ENCODE measurements at regions not wholly inside any gene's neighbourhood (a gene's known extent, or its start where the extent isn't known, plus 50 kb on each side); places are given as distances from the start of the nearest gene placed in this dataset.

DNA sequence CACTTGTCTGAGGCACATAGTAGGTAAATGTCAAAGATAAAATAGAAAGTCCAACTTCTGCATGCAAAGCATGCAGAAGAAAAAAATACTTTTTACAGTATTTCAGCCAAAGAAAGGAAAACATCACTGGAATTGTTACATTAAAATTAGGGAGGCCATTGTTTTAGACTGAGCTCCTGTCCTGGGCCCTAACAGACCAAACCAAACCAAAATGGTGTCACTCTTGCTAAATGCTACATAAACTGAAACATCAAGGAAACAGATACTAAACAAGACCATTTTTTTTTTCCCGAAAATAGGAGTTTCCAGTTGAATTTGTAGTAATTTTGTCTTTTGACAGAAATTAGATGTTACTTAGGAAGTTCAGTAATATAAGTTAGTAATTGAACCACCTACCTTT, 508.8 kb downstream of the DSC3 start:
- intact Hi-C loops (cut with micrococcal nuclease; ENCODE audit: unreplicated experiment), result no loop called here
- DNase-seq (ENCODE audit: low spot score), result no peak
- H3K27me3 ChIP-seq (replicated peaks; ENCODE audit: insufficient read depth, low read depth, low read length, poor library complexity), result no peaks in the 10 kb centered on the region
- H3K9me3 ChIP-seq (ENCODE audit: low read depth, low read length, poor library complexity, severe bottlenecking), result peaks cover 5% of the 10 kb centered on the region
- no peak overlapping the region for H3K27ac ChIP-seq (ENCODE audit: low read depth, low read length, poor library complexity, severe bottlenecking)
- POLR2A ChIA-PET (ENCODE audit: low non-redundant PET), result no interaction called here
- TF ChIP-seq, protein P1, sequence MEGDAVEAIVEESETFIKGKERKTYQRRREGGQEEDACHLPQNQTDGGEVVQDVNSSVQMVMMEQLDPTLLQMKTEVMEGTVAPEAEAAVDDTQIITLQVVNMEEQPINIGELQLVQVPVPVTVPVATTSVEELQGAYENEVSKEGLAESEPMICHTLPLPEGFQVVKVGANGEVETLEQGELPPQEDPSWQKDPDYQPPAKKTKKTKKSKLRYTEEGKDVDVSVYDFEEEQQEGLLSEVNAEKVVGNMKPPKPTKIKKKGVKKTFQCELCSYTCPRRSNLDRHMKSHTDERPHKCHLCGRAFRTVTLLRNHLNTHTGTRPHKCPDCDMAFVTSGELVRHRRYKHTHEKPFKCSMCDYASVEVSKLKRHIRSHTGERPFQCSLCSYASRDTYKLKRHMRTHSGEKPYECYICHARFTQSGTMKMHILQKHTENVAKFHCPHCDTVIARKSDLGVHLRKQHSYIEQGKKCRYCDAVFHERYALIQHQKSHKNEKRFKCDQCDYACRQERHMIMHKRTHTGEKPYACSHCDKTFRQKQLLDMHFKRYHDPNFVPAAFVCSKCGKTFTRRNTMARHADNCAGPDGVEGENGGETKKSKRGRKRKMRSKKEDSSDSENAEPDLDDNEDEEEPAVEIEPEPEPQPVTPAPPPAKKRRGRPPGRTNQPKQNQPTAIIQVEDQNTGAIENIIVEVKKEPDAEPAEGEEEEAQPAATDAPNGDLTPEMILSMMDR (conservative IDR thresholded peaks at IDR 0.05; ENCODE audit: low read depth, low read length), result no peak
- no peak for TF ChIP-seq EZH2 (IDR thresholded peaks at IDR 0.05; ENCODE audit: borderline replicate concordance, low read depth, low read length, poor library complexity, severe bottlenecking)
- H3K4me3 ChIP-seq (ENCODE audit: low read depth, low read length, poor library complexity, severe bottlenecking), result no peak overlapping the region
- H3K36me3 ChIP-seq (ENCODE audit: insufficient read depth, low read length, poor library complexity, severe bottlenecking), result no peaks in the 10 kb centered on the region
- BruUV-seq (replicated peaks), result no TSS peak
- CTCF ChIA-PET, result no interaction called here
- no peaks in the 10 kb centered on the region for H3K4me1 ChIP-seq (ENCODE audit: insufficient read depth, low read length, poor library complexity, severe bottlenecking)

DNA sequence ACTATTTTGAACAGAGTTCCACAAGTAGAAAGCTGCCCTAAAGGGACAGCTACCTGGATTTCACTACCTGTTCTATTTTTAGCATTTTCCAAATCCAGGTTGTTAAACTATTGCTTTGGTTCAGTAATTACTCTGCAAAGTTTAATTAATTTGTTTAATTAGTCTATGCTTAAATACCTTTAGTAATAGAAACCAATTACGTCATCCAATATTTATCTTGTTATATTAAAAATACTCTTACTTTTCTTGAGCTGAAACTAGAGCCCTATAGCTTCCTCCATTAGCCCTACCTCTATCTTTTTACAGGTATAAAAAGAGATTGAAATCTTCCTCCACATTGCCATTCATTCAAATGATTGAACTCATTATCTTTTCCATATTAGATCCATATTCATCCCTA, 514.6 kb downstream of the DSC3 start:
- H3K27me3 ChIP-seq (replicated peaks; ENCODE audit: insufficient read depth, low read depth, low read length, poor library complexity), result no peaks in the 10 kb centered on the region
- TF ChIP-seq EZH2 (IDR thresholded peaks at IDR 0.05; ENCODE audit: borderline replicate concordance, low read depth, low read length, poor library complexity, severe bottlenecking), result no peak
- TF ChIP-seq, protein P1 (conservative IDR thresholded peaks at IDR 0.05; ENCODE audit: low read depth, low read length), result no peak
- BruUV-seq (replicated peaks), result no TSS peak
- intact Hi-C loops (cut with micrococcal nuclease; ENCODE audit: unreplicated experiment), result no loop called here
- DNase-seq (ENCODE audit: low spot score), result no peak
- H3K4me1 ChIP-seq (ENCODE audit: insufficient read depth, low read length, poor library complexity, severe bottlenecking), result no peaks in the 10 kb centered on the region
- POLR2A ChIA-PET (ENCODE audit: low non-redundant PET), result no interaction called here
- no peaks in the 10 kb centered on the region for H3K36me3 ChIP-seq (ENCODE audit: insufficient read depth, low read length, poor library complexity, severe bottlenecking)
- no peak overlapping the region for H3K27ac ChIP-seq (ENCODE audit: low read depth, low read length, poor library complexity, severe bottlenecking)
- CTCF ChIA-PET, result no interaction called here
- peaks cover 12% of the 10 kb centered on the region for H3K9me3 ChIP-seq (ENCODE audit: low read depth, low read length, poor library complexity, severe bottlenecking)
- H3K4me3 ChIP-seq (ENCODE audit: low read depth, low read length, poor library complexity, severe bottlenecking), result no peak overlapping the region

DNA sequence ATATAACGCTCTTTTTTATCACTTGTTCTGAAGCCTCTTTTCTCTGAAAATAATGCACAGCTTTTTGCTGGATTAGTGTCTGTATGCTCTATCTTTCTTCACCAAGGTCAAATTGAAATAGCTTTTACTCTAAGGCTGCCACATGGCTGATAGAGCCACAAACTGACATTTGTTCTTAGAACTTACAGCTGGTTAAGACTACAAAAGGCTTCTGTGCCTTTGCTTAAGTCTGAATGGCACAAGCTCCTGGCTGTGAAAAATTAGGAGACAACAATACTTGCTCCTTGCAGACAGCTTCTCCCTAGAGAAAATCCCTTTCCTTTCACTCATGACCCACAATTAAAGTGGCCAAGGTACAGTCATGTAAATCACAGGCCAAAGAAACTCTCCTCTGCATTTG, 515.3 kb downstream of the DSC3 start:
- Histone ChIP-seq H3K9me3 (ENCODE audit: low read depth, low read length, poor library complexity, severe bottlenecking) (peaks cover 14% of the 10 kb centered on the region), H3K4me1 (ENCODE audit: insufficient read depth, low read length, poor library complexity, severe bottlenecking) (no peaks in the 10 kb centered on the region), H3K4me3 (ENCODE audit: low read depth, low read length, poor library complexity, severe bottlenecking) (no peak overlapping the region), H3K27me3 (replicated peaks; ENCODE audit: insufficient read depth, low read depth, low read length, poor library complexity) (no peaks in the 10 kb centered on the region), H3K27ac (ENCODE audit: low read depth, low read length, poor library complexity, severe bottlenecking) (no peak overlapping the region), H3K36me3 (ENCODE audit: insufficient read depth, low read length, poor library complexity, severe bottlenecking) (no peaks in the 10 kb centered on the region)
- POLR2A ChIA-PET (ENCODE audit: low non-redundant PET), result no interaction called here
- BruUV-seq (replicated peaks), result no TSS peak
- no peak for DNase-seq (ENCODE audit: low spot score)
- CTCF ChIA-PET, result no interaction called here
- TF ChIP-seq, protein P1 (conservative IDR thresholded peaks at IDR 0.05; ENCODE audit: low read depth, low read length), result no peak
- no peak for TF ChIP-seq EZH2 (IDR thresholded peaks at IDR 0.05; ENCODE audit: borderline replicate concordance, low read depth, low read length, poor library complexity, severe bottlenecking)
- intact Hi-C loops (cut with micrococcal nuclease; ENCODE audit: unreplicated experiment), result no loop called here

Measured in A673 (cell line).